Nephron (organoid): ENCODE measurements at regions not wholly inside any gene's neighbourhood (a gene's known extent, or its start where the extent isn't known, plus 50 kb on each side); places are given as distances from the start of the nearest gene placed in this dataset.
A peak's percentile ranks its signal among the peaks of the same experiment; 100 is the strongest.
"Not testable (repeated sequence)": the region's sequence is repeated elsewhere in the genome, so short reads cannot be mapped to it uniquely, and the experiment has no call there.

ENCODE experiments used
- H3K27ac Mint-ChIP-seq, 3 experiments: 2 replicates each; pipeline ENCODE4 v1.8.0; 2020; ENCODE audit warnings: mixed read lengths in 3 of 3, mild to moderate bottlenecking in 2 of 3, moderate library complexity in 1 of 3
- H3K27me3 Mint-ChIP-seq: 2 replicates; pipeline ENCODE4 v1.8.0; 2021; ENCODE audit warnings: low read depth, mild to moderate bottlenecking, moderate library complexity, mixed read lengths
- H3K36me3 Mint-ChIP-seq: 2 replicates; pipeline ENCODE4 v1.8.0; 2020; ENCODE audit warnings: low read depth, mixed read lengths
- H3K4me1 Mint-ChIP-seq: 2 replicates; pipeline ENCODE4 v1.8.0; 2020; ENCODE audit warnings: mixed read lengths
- H3K4me3 Mint-ChIP-seq, 3 experiments: 2 replicates each; pipeline ENCODE4 v1.8.0; 2020; ENCODE audit warnings: mild to moderate bottlenecking in 3 of 3, mixed read lengths in 3 of 3, moderate library complexity in 2 of 3
- H3K9me3 Mint-ChIP-seq: 2 replicates; pipeline ENCODE4 v1.8.0; 2020; ENCODE audit warnings: mixed read lengths
- CTCF ChIP-seq, 3 experiments: fragments of 200-600 bp; sonication (generic); IDR thresholded peaks; one replicate each; pipeline ENCODE4 v1.5.0; 2021; ENCODE audit warnings: antibody characterized with exemption in 3 of 3; ENCODE audit not compliant: unreplicated experiment in 3 of 3

- H3K27ac Mint-ChIP-seq: peak overlapping the region in 2 of 3 experiments; percentile 1 to 64
- no peak for TF ChIP-seq CTCF (IDR thresholded peaks at IDR 0.05; ENCODE audit: unreplicated experiment in 3 of 3)
- peaks cover 3% of the 10 kb centered on the region for H3K9me3 Mint-ChIP-seq
- no peaks in the 10 kb centered on the region for H3K36me3 Mint-ChIP-seq
- peaks cover 12% of the 10 kb centered on the region for H3K4me1 Mint-ChIP-seq
- H3K4me3 Mint-ChIP-seq: no peak overlapping the region
- H3K27me3 Mint-ChIP-seq: peaks cover 3% of the 10 kb centered on the region
Measured at GRCh38 chr18:27544206-27544605, 359.1 kb upstream of the CHST9 start.

GRCh38 chr18:27541293-27541692, 356.2 kb upstream of the CHST9 start:
- H3K27ac Mint-ChIP-seq: peak overlapping the region in 2 of 3 experiments; percentile 36 to 77
- no peaks in the 10 kb centered on the region for H3K27me3 Mint-ChIP-seq
- no peak overlapping the region for H3K4me3 Mint-ChIP-seq
- no peak for TF ChIP-seq CTCF (IDR thresholded peaks at IDR 0.05; ENCODE audit: unreplicated experiment in 3 of 3)
- peaks cover 12% of the 10 kb centered on the region for H3K4me1 Mint-ChIP-seq
- no peaks in the 10 kb centered on the region for H3K9me3 Mint-ChIP-seq
- H3K36me3 Mint-ChIP-seq: no peaks in the 10 kb centered on the region

- Mint-ChIP-seq H3K4me1 (peaks cover 12% of the 10 kb centered on the region), H3K27ac (peak overlapping the region; percentile 50 to 95 (median 84)), H3K9me3 (no peaks in the 10 kb centered on the region), H3K27me3 (no peaks in the 10 kb centered on the region), H3K4me3 (no peak overlapping the region), H3K36me3 (no peaks in the 10 kb centered on the region)
- no peak for TF ChIP-seq CTCF (IDR thresholded peaks at IDR 0.05; ENCODE audit: unreplicated experiment in 3 of 3)
Measured at GRCh38 chr18:27540111-27540510, 355.0 kb upstream of the CHST9 start.

- Mint-ChIP-seq H3K27ac (no peak overlapping the region), H3K27me3 (no peaks in the 10 kb centered on the region), H3K4me1 (peaks cover 9% of the 10 kb centered on the region), H3K9me3 (peaks cover 9% of the 10 kb centered on the region), H3K4me3 (no peak overlapping the region), H3K36me3 (no peaks in the 10 kb centered on the region)
- no peak for TF ChIP-seq CTCF (IDR thresholded peaks at IDR 0.05; ENCODE audit: unreplicated experiment in 3 of 3)
Measured at GRCh38 chr18:27528925-27529521, 343.9 kb upstream of the CHST9 start.

GRCh38 chr18:27527856-27528255, 342.7 kb upstream of the CHST9 start:
- H3K4me1 Mint-ChIP-seq: peaks cover 9% of the 10 kb centered on the region
- TF ChIP-seq CTCF (IDR thresholded peaks at IDR 0.05; ENCODE audit: unreplicated experiment in 3 of 3): no peak
- no peaks in the 10 kb centered on the region for H3K36me3 Mint-ChIP-seq
- H3K27me3 Mint-ChIP-seq: no peaks in the 10 kb centered on the region
- H3K4me3 Mint-ChIP-seq: no peak overlapping the region
- peaks cover 6% of the 10 kb centered on the region for H3K9me3 Mint-ChIP-seq
- peak overlapping the region in 1 of 3 experiments; percentile 32 for H3K27ac Mint-ChIP-seq

GRCh38 chr18:27520401-27520800, 335.3 kb upstream of the CHST9 start:
- H3K4me1 Mint-ChIP-seq: no peaks in the 10 kb centered on the region
- TF ChIP-seq CTCF (IDR thresholded peaks at IDR 0.05; ENCODE audit: unreplicated experiment in 3 of 3): no peak
- no peak overlapping the region for H3K4me3 Mint-ChIP-seq

GRCh38 chr18:27510036-27510633, 325.0 kb upstream of the CHST9 start:
- H3K27me3 Mint-ChIP-seq, H3K4me1 Mint-ChIP-seq, H3K4me3 Mint-ChIP-seq, H3K36me3 Mint-ChIP-seq, H3K27ac Mint-ChIP-seq: not testable (repeated sequence)
- H3K9me3 Mint-ChIP-seq: peaks cover 18% of the 10 kb centered on the region

More at GRCh38 chr18:27520401-27520800, 335.3 kb upstream of the CHST9 start:
- no peaks in the 10 kb centered on the region for H3K27me3 Mint-ChIP-seq
- H3K9me3 Mint-ChIP-seq: peaks cover 4% of the 10 kb centered on the region
- no peak overlapping the region for H3K27ac Mint-ChIP-seq
- no peaks in the 10 kb centered on the region for H3K36me3 Mint-ChIP-seq
